ENCODE measurements at regions not wholly inside any gene's neighbourhood (a gene's known extent, or its start where the extent isn't known, plus 50 kb on each side); places are given as distances from the start of the nearest gene placed in this dataset.

- TF ChIP-seq, protein P1, sequence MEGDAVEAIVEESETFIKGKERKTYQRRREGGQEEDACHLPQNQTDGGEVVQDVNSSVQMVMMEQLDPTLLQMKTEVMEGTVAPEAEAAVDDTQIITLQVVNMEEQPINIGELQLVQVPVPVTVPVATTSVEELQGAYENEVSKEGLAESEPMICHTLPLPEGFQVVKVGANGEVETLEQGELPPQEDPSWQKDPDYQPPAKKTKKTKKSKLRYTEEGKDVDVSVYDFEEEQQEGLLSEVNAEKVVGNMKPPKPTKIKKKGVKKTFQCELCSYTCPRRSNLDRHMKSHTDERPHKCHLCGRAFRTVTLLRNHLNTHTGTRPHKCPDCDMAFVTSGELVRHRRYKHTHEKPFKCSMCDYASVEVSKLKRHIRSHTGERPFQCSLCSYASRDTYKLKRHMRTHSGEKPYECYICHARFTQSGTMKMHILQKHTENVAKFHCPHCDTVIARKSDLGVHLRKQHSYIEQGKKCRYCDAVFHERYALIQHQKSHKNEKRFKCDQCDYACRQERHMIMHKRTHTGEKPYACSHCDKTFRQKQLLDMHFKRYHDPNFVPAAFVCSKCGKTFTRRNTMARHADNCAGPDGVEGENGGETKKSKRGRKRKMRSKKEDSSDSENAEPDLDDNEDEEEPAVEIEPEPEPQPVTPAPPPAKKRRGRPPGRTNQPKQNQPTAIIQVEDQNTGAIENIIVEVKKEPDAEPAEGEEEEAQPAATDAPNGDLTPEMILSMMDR (IDR thresholded peaks at IDR 0.05; ENCODE audit: poor library complexity, severe bottlenecking), result no peak
- TF ChIP-seq POLR2AphosphoS5 (IDR thresholded peaks at IDR 0.05) (no peak), EZH2 (IDR thresholded peaks at IDR 0.05; ENCODE audit: borderline replicate concordance, insufficient read depth, low read length, poor library complexity, severe bottlenecking) (no peak), TAF1 (IDR thresholded peaks at IDR 0.05; ENCODE audit: low read depth) (no peak)
Measured at GRCh38 chr2:234357666-234358065, 139.2 kb downstream of the ARL4C start.
